GM13976 (cell line): ENCODE measurements at regions not wholly inside any gene's neighbourhood (a gene's known extent, or its start where the extent isn't known, plus 50 kb on each side); places are given as distances from the start of the nearest gene placed in this dataset.

Experiments
- DNase-seq: peaks from one replicate; pipeline ENCODE4 v3.0.0; 2012; ENCODE audit warnings: low spot score
- in situ Hi-C: fragments of 300-500 bp; cut with MboI; formaldehyde crosslinking; loops from one replicate; pipeline ENCODE4 v1.12.0; 2022; ENCODE audit warnings: low sequenced_read_pairs, mixed read lengths, inconsistent platforms; ENCODE audit not compliant: unreplicated experiment
- TF ChIP-seq, protein P1 (sequence below): IDR thresholded peaks from 2 replicates; pipeline ENCODE4 v1.5.1; 2012; ENCODE audit warnings: borderline replicate concordance, mild to moderate bottlenecking; ENCODE audit not compliant: insufficient read depth; ENCODE audit errors: extremely low read depth, missing control alignments, control extremely low read depth

DNA sequence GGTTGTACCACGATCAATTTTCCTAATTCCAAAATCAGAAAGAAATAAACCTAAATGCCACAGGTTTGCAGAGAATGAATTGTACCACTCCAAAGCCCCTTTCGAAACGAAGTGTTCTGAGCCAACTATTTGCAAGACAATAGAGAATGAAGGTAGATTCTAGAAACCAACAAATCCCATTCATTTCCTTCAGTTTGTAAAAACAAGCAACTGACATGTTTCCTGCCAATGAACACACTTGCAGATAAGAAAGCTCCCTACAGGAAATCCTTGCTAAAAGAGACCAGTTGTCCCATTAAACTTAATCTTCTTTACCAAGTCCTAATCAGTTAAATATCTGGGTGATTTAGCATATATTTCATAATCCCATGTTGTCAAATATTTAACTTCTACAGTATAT, 198.4 kb upstream of the FOXN3 start:
- DNase-seq: no peak
- TF ChIP-seq, protein P1, sequence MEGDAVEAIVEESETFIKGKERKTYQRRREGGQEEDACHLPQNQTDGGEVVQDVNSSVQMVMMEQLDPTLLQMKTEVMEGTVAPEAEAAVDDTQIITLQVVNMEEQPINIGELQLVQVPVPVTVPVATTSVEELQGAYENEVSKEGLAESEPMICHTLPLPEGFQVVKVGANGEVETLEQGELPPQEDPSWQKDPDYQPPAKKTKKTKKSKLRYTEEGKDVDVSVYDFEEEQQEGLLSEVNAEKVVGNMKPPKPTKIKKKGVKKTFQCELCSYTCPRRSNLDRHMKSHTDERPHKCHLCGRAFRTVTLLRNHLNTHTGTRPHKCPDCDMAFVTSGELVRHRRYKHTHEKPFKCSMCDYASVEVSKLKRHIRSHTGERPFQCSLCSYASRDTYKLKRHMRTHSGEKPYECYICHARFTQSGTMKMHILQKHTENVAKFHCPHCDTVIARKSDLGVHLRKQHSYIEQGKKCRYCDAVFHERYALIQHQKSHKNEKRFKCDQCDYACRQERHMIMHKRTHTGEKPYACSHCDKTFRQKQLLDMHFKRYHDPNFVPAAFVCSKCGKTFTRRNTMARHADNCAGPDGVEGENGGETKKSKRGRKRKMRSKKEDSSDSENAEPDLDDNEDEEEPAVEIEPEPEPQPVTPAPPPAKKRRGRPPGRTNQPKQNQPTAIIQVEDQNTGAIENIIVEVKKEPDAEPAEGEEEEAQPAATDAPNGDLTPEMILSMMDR: no peak
- in situ Hi-C loops: loop anchor here (10.0 kb wide), 1 partner anchor 181 kb away; no protein-coding TSS in a partner anchor

DNA sequence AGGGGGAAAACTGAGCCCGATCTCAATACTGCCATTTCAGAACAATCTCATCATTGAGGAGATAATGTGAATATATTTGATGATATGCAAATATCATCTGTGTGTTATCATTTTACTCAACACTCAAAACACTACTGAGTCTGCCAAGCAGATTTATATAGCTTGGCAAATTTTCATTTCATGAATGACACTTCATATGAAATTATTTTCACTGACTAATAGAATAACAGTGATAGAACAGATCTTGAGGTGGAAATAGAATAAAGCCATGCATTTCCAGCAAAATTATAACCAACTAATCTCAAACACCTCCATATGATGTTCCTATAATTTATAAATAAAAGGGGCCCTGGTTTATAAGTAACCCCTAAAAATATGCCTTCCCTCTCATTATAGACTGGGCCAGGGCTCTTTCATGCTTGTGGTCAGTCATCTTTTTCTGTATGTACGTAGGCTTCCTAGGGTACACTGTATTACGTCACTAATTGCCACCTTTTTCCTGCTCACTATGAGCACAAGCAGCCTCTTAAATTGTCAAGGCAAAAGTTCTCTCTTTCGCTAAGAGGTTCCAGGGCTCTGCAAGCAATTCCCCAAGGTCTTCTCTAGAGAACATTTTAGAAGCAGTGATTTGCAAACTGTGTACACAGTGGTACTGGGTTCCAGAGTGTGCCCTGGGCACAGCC, 197.1 kb upstream of the FOXN3 start:
- TF ChIP-seq, protein P1: no peak
- no peak for DNase-seq
- in situ Hi-C loops: loop anchor here (10.0 kb wide), 1 partner anchor 179 kb away; no protein-coding TSS in a partner anchor

DNA sequence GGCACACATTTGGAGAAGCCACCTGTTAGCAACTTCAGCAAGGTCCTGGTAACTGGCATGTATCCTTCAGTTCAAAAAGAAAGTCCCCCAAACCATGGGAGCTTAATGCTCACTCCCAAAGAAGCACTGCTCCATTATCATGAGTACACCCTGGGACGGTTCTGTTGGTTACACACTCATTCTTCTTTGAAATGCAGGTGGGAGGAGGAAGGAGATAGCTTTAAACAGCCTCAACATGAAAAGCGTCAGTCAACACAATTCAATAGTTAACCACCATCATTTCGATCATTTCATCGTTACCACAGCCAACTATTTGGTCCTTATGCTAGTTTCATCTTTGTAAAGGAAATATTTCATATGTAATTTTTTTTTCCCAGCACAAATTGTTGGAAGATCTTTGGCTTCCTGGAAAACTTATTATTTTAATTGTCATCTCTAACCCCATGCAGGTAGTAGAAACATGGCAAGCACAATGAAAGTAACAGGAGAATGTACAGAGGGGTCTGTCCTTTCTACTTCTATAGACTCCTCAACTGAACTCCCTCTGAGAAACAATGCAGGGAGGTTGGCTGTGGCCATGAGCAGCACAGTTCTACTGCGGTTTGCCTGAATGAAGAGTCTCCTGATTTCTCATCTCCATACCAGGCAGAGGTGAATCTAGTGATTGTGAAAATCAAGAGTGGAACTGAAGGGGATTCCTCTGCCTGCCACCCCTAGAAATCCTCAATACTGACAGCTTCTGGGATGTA, 196.4 kb upstream of the FOXN3 start:
- DNase-seq: no peak
- TF ChIP-seq, protein P1: no peak
- in situ Hi-C loops: loop anchor here (10.0 kb wide), 1 partner anchor 179 kb away; no protein-coding TSS in a partner anchor

DNA sequence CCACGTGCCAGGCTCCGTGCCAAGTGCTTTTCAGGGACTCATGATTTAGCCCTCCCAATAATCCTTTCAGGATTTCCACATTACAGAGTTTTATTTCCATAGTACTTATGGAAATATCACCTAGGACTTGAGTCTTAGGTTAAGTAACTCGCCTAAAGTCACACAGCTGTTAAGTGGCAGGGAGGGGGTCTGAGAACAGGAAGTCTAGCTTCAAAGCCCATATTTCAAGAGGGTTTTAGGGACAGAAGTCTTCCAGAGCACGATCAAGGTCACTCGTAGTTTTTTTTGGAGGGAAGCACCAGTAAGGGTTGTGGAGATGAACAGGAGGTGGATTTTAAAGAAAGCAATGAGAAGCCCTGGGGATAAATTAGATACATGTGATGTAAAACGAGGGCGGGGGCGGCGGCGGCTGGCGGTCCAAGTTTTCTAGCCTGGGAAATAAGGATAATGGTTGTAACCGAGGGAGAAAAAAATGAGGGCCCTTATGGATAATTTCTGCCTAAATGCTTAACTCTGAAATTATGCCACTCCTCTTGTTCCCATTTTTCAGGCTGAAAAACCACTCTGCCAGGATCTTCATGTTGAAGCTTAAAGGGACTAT, 192.6 kb upstream of the FOXN3 start:
- in situ Hi-C loops: loop anchor here (10.0 kb wide), 1 partner anchor 175 kb away; no protein-coding TSS in a partner anchor
- no peak for DNase-seq
- TF ChIP-seq, protein P1: no peak

DNA sequence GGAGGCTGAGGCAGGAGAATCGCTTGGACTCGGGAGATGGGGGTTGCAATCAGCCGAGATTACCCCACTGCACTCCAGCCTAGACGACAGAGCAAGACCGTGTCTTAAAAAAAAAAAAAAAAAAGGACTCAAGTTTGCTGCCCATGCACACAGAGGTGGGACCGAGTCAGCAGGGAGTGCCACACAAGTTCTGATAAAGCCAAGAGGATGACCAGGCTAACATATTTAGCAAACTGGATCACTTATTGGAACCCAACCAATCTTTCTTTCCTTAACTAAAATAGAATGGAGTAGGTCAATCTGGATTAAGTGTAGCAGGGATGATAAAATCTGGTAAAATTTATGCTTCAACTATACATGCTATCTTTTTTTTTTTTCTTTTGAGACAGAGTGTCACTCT, 190.4 kb upstream of the FOXN3 start:
- TF ChIP-seq, protein P1: no peak
- in situ Hi-C loops: no loop called here
- DNase-seq: no peak

DNA sequence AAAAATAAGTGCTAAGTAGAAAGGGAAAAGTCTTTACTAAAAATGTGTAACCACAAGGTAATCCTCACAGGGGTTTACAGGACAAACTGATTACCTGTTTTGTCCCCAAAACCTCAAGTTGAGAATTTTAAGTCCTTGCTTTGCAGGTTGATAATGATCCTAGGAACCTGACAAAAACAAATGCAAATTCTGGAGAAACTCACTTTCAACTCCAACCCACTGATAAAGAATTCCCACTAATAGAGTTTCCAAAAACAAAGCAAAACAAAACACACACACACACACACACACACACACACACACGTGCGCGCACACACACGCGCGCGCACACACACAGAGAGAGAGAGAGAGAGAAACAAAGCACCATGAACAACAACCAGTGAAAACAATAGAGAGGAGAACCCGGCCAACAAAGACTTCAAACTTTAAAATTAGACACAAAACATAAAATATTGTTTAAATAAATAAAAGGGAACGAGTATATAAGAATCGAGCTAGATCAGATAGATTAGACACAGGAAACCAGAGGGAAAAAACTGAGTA, 187.0 kb upstream of the FOXN3 start:
- in situ Hi-C loops: no loop called here
- DNase-seq: no peak
- TF ChIP-seq, protein P1: no peak
